Mammary epithelial cell (primary cell): ENCODE measurements at regions not wholly inside any gene's neighbourhood (a gene's known extent, or its start where the extent isn't known, plus 50 kb on each side); places are given as distances from the start of the nearest gene placed in this dataset.

Experiments
- CTCF ChIP-seq, 2 donors: IDR thresholded peaks in 1 of 2; conservative IDR thresholded peaks in 1 of 2; 2 replicates each; pipeline ENCODE4 v1.5.1; 2011 to 2012; ENCODE audit warnings: inconsistent platforms in 2 of 2, low read length in 2 of 2, mild to moderate bottlenecking in 2 of 2, control low read depth in 1 of 2, low read depth in 1 of 2; ENCODE audit not compliant: insufficient read depth in 1 of 2; ENCODE audit errors: extremely low read depth in 1 of 2
- EZH2 ChIP-seq: IDR thresholded peaks from 2 replicates; pipeline ENCODE4 v1.6.1; 2012; ENCODE audit warnings: low read length, inconsistent platforms, borderline replicate concordance

- no peak for TF ChIP-seq CTCF (conservative IDR thresholded peaks at IDR 0.05 in 1 of 2, IDR thresholded peaks at IDR 0.05 in 1 of 2; ENCODE audit: extremely low read depth in 1 of 2, insufficient read depth in 1 of 2, low read depth in 1 of 2, low read length in 2 of 2)
- no peak for TF ChIP-seq EZH2
Measured at GRCh38 chr1:4303303-4303702, 351.1 kb upstream of the AJAP1 start.
